ENCODE measurements at regions not wholly inside any gene's neighbourhood (a gene's known extent, or its start where the extent isn't known, plus 50 kb on each side); places are given as distances from the start of the nearest gene placed in this dataset.
"Not testable (repeated sequence)": the region's sequence is repeated elsewhere in the genome, so short reads cannot be mapped to it uniquely, and the experiment has no call there.

DNA sequence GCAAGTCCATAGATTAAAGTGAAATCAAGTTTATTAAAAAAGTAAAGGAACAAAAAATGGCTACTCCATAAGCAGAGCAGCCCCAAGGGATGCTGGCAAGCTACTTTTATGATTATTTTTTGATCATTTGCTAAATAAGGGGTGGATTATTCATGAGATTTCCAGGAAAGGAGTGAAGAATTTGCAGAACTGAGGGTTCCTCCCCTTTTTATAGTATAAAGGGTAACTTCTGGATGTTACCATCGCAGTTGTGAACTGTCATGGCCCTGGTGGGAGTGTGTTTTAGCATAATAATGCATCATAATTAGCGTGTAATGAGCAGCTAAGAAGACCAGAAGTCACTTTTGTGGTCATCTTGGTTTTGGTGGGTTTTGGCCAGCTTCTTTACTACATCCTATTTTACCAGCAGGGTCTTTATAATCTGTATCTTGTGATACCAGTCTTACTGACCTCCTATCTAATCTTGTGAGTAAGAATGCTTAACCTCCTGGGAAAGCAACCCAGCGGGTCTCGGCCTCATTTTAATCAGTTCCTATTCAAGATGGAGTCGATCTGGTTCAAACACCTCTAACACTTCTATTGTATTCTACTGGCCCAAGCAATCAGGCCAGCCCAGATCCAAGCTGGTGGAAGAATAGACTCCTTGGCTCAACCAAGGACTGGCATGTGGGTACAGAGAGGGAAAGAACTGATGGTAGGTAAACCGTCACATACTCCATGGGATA, 87.9 kb upstream of the NPSR1 start:
- H3K79me2 ChIP-seq (ENCODE audit: insufficient read depth, low read length) = no peaks in the 10 kb centered on the region
- ATAC-seq (ENCODE audit: insufficient read depth, low read depth) (no peak), DNase-seq (no peak)
- H2AFZ ChIP-seq (ENCODE audit: low read depth, low read length) = no peak overlapping the region
- no peak overlapping the region for H3K4me3 ChIP-seq (ENCODE audit: low read depth in 1 of 2, low read length in 2 of 2)
- no peaks in the 10 kb centered on the region for H3K36me3 ChIP-seq (ENCODE audit: insufficient read depth, low read length)
- H3K4me1 ChIP-seq (ENCODE audit: insufficient read depth, low read length) = no peaks in the 10 kb centered on the region
- H3K9me3 ChIP-seq (ENCODE audit: insufficient read depth, low read length, severe bottlenecking) = no peaks in the 10 kb centered on the region
- H3K27ac ChIP-seq (ENCODE audit: low read length) = no peak overlapping the region
- no peak overlapping the region for H3K4me2 ChIP-seq (ENCODE audit: insufficient read depth, low read length)
- no peaks in the 10 kb centered on the region for H3K27me3 ChIP-seq (ENCODE audit: insufficient read depth, low read length, poor library complexity)
- H4K20me1 ChIP-seq (ENCODE audit: insufficient read depth, low read length) = no peaks in the 10 kb centered on the region
- TF ChIP-seq, protein P1, sequence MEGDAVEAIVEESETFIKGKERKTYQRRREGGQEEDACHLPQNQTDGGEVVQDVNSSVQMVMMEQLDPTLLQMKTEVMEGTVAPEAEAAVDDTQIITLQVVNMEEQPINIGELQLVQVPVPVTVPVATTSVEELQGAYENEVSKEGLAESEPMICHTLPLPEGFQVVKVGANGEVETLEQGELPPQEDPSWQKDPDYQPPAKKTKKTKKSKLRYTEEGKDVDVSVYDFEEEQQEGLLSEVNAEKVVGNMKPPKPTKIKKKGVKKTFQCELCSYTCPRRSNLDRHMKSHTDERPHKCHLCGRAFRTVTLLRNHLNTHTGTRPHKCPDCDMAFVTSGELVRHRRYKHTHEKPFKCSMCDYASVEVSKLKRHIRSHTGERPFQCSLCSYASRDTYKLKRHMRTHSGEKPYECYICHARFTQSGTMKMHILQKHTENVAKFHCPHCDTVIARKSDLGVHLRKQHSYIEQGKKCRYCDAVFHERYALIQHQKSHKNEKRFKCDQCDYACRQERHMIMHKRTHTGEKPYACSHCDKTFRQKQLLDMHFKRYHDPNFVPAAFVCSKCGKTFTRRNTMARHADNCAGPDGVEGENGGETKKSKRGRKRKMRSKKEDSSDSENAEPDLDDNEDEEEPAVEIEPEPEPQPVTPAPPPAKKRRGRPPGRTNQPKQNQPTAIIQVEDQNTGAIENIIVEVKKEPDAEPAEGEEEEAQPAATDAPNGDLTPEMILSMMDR (IDR thresholded peaks at IDR 0.05; ENCODE audit: borderline replicate concordance, extremely low read depth, low read length, poor library complexity, severe bottlenecking) = no peak
- TF ChIP-seq EZH2 (IDR thresholded peaks at IDR 0.05; ENCODE audit: borderline replicate concordance, low read depth, low read length, severe bottlenecking) = no peak
- H3K9ac ChIP-seq (ENCODE audit: low read depth, low read length) = no peak overlapping the region

DNA sequence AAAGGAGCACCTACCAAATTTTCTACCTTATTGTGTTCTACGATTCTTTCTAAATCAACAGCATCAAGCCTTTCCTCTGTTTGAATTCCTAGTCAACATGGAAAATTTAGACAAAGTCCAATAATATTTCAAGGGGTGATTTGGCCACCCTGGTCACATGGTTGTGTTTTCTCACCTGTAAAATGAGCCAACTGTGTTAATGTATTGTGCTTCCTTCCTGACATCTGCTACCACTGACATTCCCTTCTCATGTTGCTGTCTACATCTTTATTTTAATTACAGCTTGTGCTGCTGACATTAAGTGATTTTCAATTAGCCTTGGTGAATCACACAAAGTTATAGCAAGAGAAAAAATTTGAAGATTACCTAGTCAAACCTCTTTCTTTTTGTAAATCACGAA, 83.0 kb upstream of the NPSR1 start:
- H3K4me2 ChIP-seq (ENCODE audit: insufficient read depth, low read length) = no peak overlapping the region
- ATAC-seq (ENCODE audit: insufficient read depth, low read depth) (no peak), DNase-seq (no peak)
- TF ChIP-seq, protein P1 (IDR thresholded peaks at IDR 0.05; ENCODE audit: borderline replicate concordance, extremely low read depth, low read length, poor library complexity, severe bottlenecking) = no peak
- no peak for TF ChIP-seq EZH2 (IDR thresholded peaks at IDR 0.05; ENCODE audit: borderline replicate concordance, low read depth, low read length, severe bottlenecking)
- H3K4me3 ChIP-seq (ENCODE audit: low read depth in 1 of 2, low read length in 2 of 2) = no peak overlapping the region
- no peaks in the 10 kb centered on the region for H3K4me1 ChIP-seq (ENCODE audit: insufficient read depth, low read length)
- no peak overlapping the region for H3K9ac ChIP-seq (ENCODE audit: low read depth, low read length)
- no peaks in the 10 kb centered on the region for H3K79me2 ChIP-seq (ENCODE audit: insufficient read depth, low read length)
- H3K9me3 ChIP-seq (ENCODE audit: insufficient read depth, low read length, severe bottlenecking) = no peaks in the 10 kb centered on the region
- H3K36me3 ChIP-seq (ENCODE audit: insufficient read depth, low read length) = no peaks in the 10 kb centered on the region
- H3K27me3 ChIP-seq (ENCODE audit: insufficient read depth, low read length, poor library complexity) = no peaks in the 10 kb centered on the region
- H4K20me1 ChIP-seq (ENCODE audit: insufficient read depth, low read length) = no peaks in the 10 kb centered on the region
- no peak overlapping the region for H2AFZ ChIP-seq (ENCODE audit: low read depth, low read length)
- H3K27ac ChIP-seq (ENCODE audit: low read length) = no peak overlapping the region

DNA sequence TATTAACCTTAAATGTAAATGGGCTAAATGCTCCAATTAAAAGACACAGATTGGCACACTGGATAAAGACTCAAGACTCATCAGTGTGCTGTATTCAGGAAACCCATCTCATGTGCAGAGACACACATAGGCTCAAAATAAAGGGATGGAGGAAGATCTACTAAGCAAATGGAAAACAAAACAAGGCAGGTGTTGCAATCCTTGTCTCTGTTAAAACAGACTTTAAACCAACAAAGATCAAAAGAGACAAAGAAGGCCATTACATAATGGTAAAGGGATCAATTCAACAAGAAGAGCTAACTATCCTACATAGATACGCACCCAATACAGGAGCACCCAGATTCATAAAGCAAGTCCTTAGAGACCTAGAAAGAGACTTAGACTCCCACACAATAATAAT, 80.1 kb upstream of the NPSR1 start:
- H3K4me3 ChIP-seq (ENCODE audit: low read depth in 1 of 2, low read length in 2 of 2); H3K9me3 ChIP-seq (ENCODE audit: insufficient read depth, low read length, severe bottlenecking); ATAC-seq (ENCODE audit: insufficient read depth, low read depth); H3K79me2 ChIP-seq (ENCODE audit: insufficient read depth, low read length); H3K4me2 ChIP-seq (ENCODE audit: insufficient read depth, low read length); H4K20me1 ChIP-seq (ENCODE audit: insufficient read depth, low read length); H3K9ac ChIP-seq (ENCODE audit: low read depth, low read length); H3K27me3 ChIP-seq (ENCODE audit: insufficient read depth, low read length, poor library complexity); DNase-seq; H3K4me1 ChIP-seq (ENCODE audit: insufficient read depth, low read length); H3K27ac ChIP-seq (ENCODE audit: low read length); H3K36me3 ChIP-seq (ENCODE audit: insufficient read depth, low read length); H2AFZ ChIP-seq (ENCODE audit: low read depth, low read length): not testable (repeated sequence)

DNA sequence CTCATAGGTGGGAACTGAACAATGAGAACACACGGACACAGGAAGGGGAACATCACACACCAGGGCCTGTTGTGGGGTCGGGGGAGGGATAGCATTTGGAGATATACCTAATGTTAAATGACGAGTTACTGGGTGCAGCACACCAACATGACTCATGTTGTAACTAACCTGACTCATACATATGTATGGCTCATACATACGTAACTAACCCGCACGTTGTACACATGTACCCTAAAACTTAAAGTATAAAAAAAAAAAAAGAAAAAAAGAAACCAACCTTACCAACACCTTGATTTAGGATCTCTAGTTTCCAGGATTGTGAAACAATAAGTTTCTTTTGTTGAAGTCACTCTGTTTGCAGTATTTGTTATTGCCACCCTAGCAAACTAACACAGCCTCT, 76.3 kb upstream of the NPSR1 start:
- H2AFZ ChIP-seq (ENCODE audit: low read depth, low read length); H3K4me1 ChIP-seq (ENCODE audit: insufficient read depth, low read length); H3K79me2 ChIP-seq (ENCODE audit: insufficient read depth, low read length); DNase-seq; H3K4me2 ChIP-seq (ENCODE audit: insufficient read depth, low read length); H3K27me3 ChIP-seq (ENCODE audit: insufficient read depth, low read length, poor library complexity); H3K27ac ChIP-seq (ENCODE audit: low read length); H3K4me3 ChIP-seq (ENCODE audit: low read depth in 1 of 2, low read length in 2 of 2); ATAC-seq (ENCODE audit: insufficient read depth, low read depth); H3K36me3 ChIP-seq (ENCODE audit: insufficient read depth, low read length); H3K9me3 ChIP-seq (ENCODE audit: insufficient read depth, low read length, severe bottlenecking); H4K20me1 ChIP-seq (ENCODE audit: insufficient read depth, low read length); H3K9ac ChIP-seq (ENCODE audit: low read depth, low read length): not testable (repeated sequence)

Data from DND-41 (cell line).